HepG2 (cell line): ENCODE measurements at regions not wholly inside any gene's neighbourhood (a gene's known extent, or its start where the extent isn't known, plus 50 kb on each side); places are given as distances from the start of the nearest gene placed in this dataset.

Experiments
- AFF4 ChIP-seq: sonication (generic); formaldehyde crosslinking; IDR thresholded peaks from 2 replicates; pipeline ENCODE4 v1.4.0; 2020; ENCODE audit warnings: missing genetic modification reagents
- E2F5 ChIP-seq: sonication (generic); formaldehyde crosslinking; conservative IDR thresholded peaks from 2 replicates; pipeline ENCODE4 v1.4.0; 2020; ENCODE audit warnings: missing genetic modification reagents
- HMGXB3 ChIP-seq: sonication (generic); formaldehyde crosslinking; IDR thresholded peaks from 2 replicates; pipeline ENCODE4 v1.4.0; 2020; ENCODE audit warnings: missing genetic modification reagents, borderline replicate concordance
- MAFK ChIP-seq, 2 experiments: IDR thresholded peaks in 1 of 2; conservative IDR thresholded peaks in 1 of 2; 2 replicates each; pipeline ENCODE4 v1.6.1; 2011; ENCODE audit warnings: improper control_type of control experiment in 2 of 2, low read length in 2 of 2
- MNT ChIP-seq: fragments of 450-650 bp; IDR thresholded peaks from 2 replicates; pipeline ENCODE4 v1.6.1; 2016
- PAWR ChIP-seq: sonication (generic); formaldehyde crosslinking; IDR thresholded peaks from 2 replicates; pipeline ENCODE4 v1.4.0; 2020; ENCODE audit warnings: missing genetic modification reagents, mild to moderate bottlenecking, borderline replicate concordance
- U2AF1 ChIP-seq: fragments of 200-400 bp; formaldehyde crosslinking; optimal IDR thresholded peaks from 2 replicates; pipeline ENCODE3; 2017; ENCODE audit warnings: mild to moderate bottlenecking, low read depth, low read length
- ZNF3 ChIP-seq: IDR thresholded peaks from 2 replicates; pipeline ENCODE4 v1.7.0; 2017; ENCODE audit warnings: inconsistent platforms
- ZNF687 ChIP-seq: sonication (generic); formaldehyde crosslinking; IDR thresholded peaks from 2 replicates; pipeline ENCODE4 v1.5.1; 2020; ENCODE audit warnings: mild to moderate bottlenecking, missing genetic modification reagents, moderate library complexity

GRCh38 chr2:67135208-67135607, 261.9 kb upstream of the ETAA1 start:
- TF ChIP-seq AFF4 (no peak), U2AF1 (no peak), E2F5 (CRISPR knock-in tag) (no peak), ZNF3 (CRISPR knock-in tag) (no peak), ZNF687 (no peak), HMGXB3 (CRISPR knock-in tag) (no peak), MNT (no peak), MAFK (conservative IDR thresholded peaks at IDR 0.05 in 1 of 2, IDR thresholded peaks at IDR 0.05 in 1 of 2; ENCODE audit: low read length in 2 of 2) (no peak), PAWR (CRISPR knock-in tag) (no peak)
